Fibroblast of the conjunctiva (primary cell): ENCODE measurements at regions not wholly inside any gene's neighbourhood (a gene's known extent, or its start where the extent isn't known, plus 50 kb on each side); places are given as distances from the start of the nearest gene placed in this dataset.
"Not testable (repeated sequence)": the region's sequence is repeated elsewhere in the genome, so short reads cannot be mapped to it uniquely, and the experiment has no call there.

ENCODE experiments used
- DNase-seq: peaks from one replicate; pipeline ENCODE4 v3.0.0-alpha.2; 2010; ENCODE audit warnings: low read depth

GRCh38 chr6:134555672-134556071 is 237.8 kb upstream of the SGK1 start:
- no peak for DNase-seq

GRCh38 chr6:134553936-134554335 is 236.0 kb upstream of the SGK1 start:
- DNase-seq, result no peak

GRCh38 chr6:134551245-134551960 is 233.5 kb upstream of the SGK1 start:
- peak; percentile 81 for DNase-seq

DNA sequence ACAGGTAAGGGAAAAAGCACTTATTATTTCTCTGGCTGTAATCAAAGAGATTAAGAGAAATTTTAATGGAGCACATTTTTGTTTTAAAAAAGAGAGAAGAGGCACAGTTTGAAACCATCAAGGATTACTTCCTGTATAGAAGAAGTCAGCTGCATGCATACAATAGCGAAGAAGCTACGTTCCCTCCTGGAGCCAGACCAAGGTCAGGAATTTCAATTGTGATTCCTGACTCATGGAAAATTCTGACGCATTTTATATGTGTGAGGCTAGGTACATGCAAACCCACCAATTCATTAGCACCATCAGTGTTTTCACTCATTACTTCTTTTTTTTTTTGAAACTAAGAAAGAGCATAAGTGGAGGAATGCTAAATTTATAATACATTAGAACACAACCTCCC is 232.7 kb upstream of the SGK1 start:
- no peak for DNase-seq

DNA sequence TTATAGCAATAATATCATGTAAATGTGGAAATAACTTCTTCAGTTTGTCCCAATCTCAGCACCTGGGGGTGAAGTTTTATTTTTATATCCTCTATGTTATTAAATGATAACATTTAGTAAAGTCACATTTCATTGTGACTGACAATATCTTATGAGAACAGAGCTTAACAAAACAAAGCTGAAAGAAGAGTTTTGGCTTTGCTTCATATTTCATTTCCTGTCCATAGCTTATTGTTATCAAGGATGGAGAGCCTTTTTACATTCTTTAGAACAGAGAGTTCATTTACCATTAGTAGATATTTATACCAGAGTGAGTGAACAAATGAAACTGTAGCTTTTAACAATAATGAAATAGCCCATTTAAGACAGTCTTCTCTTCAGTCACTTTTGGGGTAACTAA is 231.9 kb upstream of the SGK1 start:
- DNase-seq, result no peak

DNA sequence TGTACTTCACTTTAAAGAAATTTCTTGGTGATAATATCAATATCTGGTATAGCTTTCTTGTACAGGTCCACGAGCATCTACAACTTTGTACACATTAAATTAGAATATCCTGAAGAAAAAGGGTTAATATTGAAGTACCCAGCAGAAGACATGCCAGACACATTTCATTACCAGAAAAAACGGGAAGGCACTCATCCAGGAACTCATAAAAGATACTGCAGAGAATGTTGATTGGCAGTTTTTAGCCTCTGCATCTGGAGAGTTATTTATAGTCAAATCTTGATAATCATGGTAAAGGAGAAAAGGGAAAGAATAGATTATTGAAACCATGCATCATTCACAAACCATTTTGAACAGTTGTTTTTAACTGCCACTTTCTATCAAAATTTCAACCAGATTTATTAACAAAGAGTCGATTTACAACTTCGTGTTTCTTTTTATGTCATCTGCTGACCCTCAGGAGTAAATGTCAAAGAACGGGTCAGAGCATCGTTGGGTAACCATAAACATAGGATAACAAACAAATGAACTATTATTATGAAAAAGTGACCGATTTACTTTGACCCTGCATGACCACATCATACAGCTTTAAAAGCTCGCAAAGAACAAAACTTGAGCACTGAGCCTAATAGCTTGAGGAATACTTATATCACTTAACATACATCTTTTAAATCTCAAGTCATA is 229.2 kb upstream of the SGK1 start:
- DNase-seq, result no peak

GRCh38 chr6:134544737-134545136 is 226.8 kb upstream of the SGK1 start:
- no peak for DNase-seq

GRCh38 chr6:134543128-134543527 is 225.2 kb upstream of the SGK1 start:
- no peak for DNase-seq

DNA sequence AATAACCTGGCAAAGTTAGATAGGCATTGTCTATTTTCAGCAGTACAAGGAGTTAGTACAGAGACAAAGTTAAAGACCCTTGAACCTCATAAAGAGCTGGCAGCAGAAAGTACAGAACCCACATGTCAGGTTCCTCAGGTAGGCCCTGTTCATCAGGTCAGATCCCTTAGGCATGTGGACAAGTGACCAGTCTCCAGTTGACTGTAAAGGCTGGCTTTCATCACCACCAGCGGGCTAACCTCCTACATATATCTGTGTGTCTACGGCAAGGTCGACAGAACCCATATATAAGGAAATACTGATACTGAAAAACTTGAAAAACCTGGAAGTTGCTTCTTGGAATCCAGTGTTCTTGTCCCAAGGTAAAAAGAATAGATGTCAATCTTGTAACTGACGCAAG is 223.1 kb upstream of the SGK1 start:
- no peak for DNase-seq

- no peak for DNase-seq
These were observed 222.0 kb upstream of the SGK1 start for GRCh38 chr6:134539865-134540323.

- DNase-seq, result not testable (repeated sequence)
These were observed 219.9 kb upstream of the SGK1 start for GRCh38 chr6:134537765-134538164.

DNA sequence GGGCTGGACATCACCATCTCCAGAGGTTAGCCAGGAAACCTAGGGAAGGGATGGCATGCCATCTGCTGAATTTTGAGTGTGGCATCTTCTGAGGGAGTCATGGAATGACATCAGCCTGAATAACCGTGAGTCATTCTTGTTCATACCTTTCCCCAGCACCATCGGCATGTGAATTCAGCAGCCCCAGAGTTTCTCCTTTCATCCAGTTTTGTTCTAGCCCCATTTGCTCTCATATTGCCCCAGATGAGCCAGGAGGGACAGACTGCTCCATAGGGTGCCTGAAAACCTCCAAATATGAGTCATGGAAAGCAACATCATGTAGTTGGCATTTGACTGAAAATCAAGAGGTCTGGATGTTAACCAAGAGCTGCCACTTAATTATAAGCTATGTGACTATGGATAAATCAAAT is 219.2 kb upstream of the SGK1 start:
- peak; percentile 46 for DNase-seq

GRCh38 chr6:134535831-134536230 is 217.9 kb upstream of the SGK1 start:
- DNase-seq, result no peak

DNA sequence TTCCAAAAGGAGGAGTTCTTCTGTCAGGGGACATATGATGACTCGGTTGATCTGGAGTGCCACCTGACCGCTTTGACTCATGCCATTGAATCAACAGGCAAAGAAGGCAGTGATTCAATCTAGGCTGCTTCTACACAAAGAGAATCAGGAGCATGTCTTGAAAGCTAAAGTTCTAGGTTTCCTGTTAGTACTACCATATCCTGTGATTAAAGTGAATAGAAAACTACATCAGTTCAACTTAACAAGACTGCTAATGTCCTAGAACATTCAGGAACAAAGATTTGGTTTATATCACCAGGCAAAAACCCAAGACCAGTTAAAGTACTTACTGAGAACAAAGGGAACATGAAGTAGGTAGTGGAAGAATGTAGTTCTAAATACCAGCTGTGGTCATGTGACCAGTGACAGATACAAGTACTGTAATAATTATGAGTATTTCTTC is 216.8 kb upstream of the SGK1 start:
- no peak for DNase-seq

GRCh38 chr6:134533991-134534390 is 216.1 kb upstream of the SGK1 start:
- DNase-seq, result no peak

- DNase-seq, result no peak
These were observed 215.0 kb upstream of the SGK1 start for GRCh38 chr6:134532694-134533624.

GRCh38 chr6:134531611-134532010 is 213.7 kb upstream of the SGK1 start:
- no peak for DNase-seq

- DNase-seq, result no peak
These were observed 213.3 kb upstream of the SGK1 start for GRCh38 chr6:134531188-134531551.

DNA sequence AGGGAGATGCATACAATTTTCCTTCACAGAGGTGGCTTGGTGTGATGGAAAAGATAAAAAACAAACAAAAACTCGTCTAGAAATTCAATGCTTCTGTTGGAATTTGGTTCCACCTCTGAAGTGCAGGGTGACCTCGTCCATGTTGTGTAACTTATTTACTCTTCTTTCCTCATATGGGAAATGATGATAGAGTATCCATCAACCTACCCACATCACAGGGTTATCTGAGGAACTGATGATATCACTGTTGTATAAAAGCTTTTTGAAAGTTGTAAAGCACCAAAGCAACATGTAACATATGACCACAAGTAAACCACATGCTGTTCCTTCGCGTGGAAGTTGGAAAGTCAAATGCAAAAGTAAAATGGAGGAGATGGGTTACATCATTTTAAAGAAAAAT is 212.0 kb upstream of the SGK1 start:
- DNase-seq, result no peak

DNA sequence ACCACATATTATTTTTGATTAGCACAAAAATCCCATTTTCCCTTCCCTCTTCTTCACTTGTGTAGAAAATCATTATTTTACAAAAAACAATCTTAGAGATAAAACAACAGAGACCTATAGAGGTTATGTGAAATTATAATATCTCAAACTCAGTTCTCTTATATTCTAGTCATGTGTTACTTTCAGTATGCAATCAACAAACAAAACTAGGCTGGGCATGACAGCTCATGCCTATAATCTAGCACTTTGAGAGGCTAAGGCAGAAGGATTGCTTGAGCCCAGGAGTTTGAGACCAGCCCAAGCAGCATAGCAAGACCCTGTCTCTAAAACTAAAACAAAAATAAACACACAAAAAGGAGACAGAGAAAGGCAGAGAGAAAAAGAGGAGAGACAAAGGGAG is 211.4 kb upstream of the SGK1 start:
- no peak for DNase-seq

- no peak for DNase-seq
These were observed 209.3 kb upstream of the SGK1 start for GRCh38 chr6:134527108-134527787.
